DMS53 treated with DMSO at 0.1 percent for 48 hours (cell line): ENCODE measurements at regions not wholly inside any gene's neighbourhood (a gene's known extent, or its start where the extent isn't known, plus 50 kb on each side); places are given as distances from the start of the nearest gene placed in this dataset.

Source experiments
- DNase-seq: peaks from one replicate; lab custom pipeline; 2025; ENCODE audit not compliant: unreplicated experiment; lab: John Stamatoyannopoulos, UW

DNA sequence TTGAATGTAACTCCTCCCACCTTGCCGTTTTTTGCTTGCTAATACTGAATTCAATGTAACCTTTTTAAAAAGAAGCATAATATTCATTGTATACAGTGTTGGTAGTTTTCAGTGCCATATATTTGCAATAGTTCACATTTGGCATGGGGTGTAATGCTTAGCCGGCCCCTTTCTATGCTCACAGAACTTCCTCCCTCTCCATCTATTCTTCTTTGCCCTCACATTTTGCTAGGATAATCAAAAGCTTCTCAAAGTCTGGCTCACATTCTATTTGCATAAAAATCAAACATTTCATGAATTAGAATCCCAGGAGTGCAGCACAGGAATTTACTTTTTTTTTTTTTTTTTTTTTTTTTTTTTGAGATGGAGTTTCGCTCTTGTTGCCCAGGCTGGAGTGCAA is 226.3 kb upstream of the MPDZ start:
- DNase-seq: no peak

DNA sequence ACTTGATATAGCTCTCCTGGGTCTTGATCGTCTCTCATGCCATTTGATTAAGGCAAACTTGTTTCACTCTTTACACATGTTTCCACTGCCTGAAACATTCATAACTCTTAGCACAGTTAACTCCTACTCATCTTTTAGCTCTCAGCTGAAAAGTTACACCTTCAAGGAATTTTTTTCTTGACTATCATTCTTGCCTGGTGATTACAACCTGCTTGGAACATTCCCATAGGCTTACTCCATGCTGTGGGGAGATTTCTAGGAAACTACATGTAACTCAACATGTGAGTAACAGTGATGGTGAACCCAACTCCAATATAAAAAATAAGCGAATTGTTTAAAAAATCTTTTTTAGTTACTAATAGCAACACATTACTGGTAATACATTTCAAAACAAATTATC is 224.1 kb upstream of the MPDZ start:
- DNase-seq: no peak

GRCh38 chr9:13502484-13502883 is 223.0 kb upstream of the MPDZ start:
- DNase-seq: no peak

GRCh38 chr9:13501018-13501417 is 221.5 kb upstream of the MPDZ start:
- DNase-seq: no peak

GRCh38 chr9:13500034-13500433 is 220.5 kb upstream of the MPDZ start:
- no peak for DNase-seq

GRCh38 chr9:13493697-13494096 is 214.2 kb upstream of the MPDZ start:
- DNase-seq: no peak

- no peak for DNase-seq
These were observed 212.3 kb upstream of the MPDZ start for GRCh38 chr9:13491493-13492424.

DNA sequence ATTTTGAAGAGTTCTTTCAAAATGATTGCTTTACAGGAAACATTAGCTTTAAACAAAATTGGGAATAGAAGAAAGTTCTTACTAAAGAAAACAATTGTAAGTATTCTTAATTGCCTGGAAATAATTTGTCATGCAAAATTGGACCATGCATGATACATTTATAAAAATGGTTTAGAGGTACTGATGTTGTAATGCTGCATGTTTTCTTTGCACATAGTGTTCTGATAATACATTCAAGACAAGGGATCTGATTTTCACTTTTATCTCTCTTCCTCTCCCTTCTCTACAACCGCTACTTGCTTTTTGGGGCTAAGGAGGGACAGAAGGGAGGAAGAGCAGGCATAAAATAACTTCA is 211.6 kb upstream of the MPDZ start:
- no peak for DNase-seq

DNA sequence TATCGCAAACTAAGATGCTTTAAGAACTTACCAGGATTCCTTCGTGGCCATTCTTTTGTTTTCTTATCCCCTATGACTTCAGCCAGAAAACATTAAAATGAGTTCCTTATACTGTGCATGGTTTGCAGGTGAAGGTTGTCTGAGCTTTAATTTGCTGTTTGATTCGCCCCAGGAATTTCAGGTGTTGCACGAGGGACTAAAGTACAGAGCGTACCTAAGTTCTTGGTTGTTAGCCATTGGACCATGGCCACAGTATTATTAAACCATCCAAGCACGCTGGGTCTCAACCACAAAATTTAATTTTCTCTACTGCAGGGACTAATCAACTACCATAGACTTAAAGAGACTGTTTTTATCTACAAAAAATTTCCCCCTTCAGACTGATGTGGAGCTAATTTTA is 208.4 kb upstream of the MPDZ start:
- no peak for DNase-seq

DNA sequence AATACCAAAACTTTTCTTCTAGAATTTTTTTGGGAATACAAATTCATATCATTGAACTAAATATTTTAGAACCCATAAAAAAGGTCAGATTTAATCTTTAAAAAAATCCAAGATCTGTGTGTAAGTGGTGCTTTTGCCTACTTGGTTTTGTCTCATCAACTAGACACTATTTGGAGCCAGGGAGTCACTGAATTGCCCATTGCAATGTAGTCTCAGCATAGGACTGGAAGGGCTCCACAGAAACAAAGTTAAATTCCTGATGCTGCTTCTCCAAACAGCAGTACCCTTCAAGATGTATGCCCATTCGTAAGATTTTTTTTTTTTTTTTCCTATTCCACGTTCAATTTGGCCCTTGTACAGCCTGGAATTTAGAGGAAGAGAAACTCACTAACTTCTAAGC is 208.0 kb upstream of the MPDZ start:
- no peak for DNase-seq

- DNase-seq: no peak
These were observed 207.6 kb upstream of the MPDZ start for GRCh38 chr9:13487071-13487470.

DNA sequence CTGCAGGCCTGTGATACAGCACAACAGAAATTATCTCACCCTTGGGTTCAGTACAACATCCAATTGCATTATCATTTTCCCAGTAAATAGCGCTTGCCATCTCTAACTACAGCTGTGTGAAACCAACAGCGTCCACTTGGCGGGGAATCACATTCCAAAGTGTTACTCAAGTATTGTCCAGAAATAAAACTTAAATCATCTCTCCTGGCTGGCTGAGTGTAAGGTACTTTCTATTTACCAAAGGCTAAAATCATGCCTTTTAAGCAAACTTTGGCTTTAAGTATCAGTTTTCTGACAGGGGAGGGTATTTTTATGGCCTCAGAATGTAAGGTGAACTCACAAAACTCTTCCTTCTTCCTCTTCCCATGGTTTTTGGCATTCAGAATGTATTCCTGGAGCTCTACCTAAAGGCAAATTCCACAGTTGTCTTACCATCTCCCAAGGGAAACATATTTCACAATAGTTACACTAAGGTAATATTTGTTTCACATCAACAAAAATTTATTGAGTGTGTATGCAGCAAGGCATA is 205.6 kb upstream of the MPDZ start:
- DNase-seq: no peak

DNA sequence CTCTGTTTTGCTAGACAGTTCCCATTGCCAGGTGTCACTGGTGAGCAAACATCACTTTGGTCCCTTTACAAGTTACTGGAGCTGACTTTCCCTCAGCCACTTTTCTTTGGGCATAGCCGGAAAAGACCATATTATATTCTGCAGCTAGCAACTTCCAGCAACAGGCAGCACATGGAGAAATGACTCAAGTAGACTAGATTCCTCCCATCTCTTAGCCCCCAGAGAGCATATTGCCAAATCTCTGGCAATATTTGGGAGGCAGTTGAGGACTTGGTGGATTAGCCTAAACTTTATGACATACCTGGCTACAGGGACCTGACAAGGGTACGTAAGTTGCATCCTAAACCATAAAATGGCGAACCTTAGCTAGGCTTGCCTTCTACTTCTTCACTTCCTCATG is 204.7 kb upstream of the MPDZ start:
- DNase-seq: no peak

- DNase-seq: no peak
These were observed 201.8 kb upstream of the MPDZ start for GRCh38 chr9:13481274-13481673.

DNA sequence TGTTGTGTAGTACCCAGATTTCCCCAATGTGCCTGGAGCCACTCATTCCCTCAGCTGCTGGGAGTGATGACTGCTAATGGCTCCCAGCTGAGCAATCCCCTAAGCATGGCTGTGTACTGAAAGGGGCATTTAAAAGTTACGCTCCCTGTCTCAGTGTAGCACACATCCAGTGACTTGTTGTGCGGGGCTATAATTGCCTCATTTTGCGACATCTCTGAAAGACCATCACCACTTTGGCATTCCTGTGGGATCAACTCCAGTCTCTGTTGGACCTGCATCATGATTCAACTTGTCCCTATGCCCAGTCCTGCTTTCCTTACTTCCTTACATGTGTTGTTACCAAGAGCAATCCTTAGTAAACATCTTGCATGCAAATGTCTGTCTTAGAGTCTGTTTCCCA is 201.2 kb upstream of the MPDZ start:
- no peak for DNase-seq

DNA sequence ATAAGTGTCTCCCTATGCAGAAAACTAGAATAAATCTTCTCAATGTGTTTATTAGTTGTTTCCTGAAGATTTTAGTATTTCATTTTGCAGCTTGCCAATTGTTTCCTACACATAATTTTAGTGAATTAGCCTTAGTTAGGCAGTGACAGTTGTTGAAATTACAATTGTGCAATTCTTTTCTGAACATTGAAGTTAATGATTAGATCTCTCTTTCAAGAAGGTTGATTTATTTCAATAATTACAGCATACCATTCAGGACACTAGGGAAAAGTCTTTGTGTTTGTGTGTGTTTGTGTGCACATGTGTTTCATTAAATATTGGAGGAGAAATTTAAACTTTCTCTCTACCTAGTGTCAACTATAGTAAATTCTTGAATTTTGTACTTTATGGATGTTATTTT is 199.6 kb upstream of the MPDZ start:
- no peak for DNase-seq

- DNase-seq: no peak
These were observed 199.1 kb upstream of the MPDZ start for GRCh38 chr9:13478639-13479038.

GRCh38 chr9:13478160-13478559 is 198.7 kb upstream of the MPDZ start:
- no peak for DNase-seq

DNA sequence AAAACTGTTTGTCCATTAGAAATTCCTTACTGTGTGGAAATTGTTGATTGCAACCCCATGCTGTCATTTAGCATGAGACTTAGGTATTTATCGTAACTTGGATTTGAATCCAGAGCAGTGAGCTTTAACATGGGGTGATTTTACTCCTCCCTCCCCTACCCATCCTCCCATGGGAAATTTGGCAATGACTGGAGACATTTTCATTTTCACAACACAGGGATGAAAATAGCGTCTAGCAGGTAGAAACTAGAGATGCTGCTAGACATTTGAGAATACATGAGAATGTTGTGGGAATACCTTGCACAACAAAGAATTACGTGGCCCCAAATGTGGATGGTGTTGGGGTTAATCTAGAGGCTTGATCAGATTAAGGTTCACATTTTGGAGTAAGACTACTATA is 191.3 kb upstream of the MPDZ start:
- no peak for DNase-seq

DNA sequence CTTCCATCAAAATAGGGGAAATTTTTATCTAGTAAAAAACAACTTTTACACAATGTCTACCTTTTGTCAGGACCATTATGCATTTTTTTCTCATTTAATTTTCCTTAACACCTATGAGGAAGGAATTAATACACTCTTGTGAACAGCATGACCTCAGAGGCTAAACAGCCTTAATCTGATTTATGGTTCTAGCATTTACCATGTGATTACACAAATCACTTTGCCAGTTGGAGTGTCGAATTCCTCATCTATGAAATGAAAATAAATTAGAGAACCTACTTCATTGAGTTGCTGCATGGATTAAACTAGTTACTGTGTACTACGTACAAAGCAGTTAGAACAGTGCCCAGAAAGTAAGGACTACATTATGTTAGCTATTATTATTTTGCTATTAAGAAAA is 187.7 kb upstream of the MPDZ start:
- DNase-seq: no peak

DNA sequence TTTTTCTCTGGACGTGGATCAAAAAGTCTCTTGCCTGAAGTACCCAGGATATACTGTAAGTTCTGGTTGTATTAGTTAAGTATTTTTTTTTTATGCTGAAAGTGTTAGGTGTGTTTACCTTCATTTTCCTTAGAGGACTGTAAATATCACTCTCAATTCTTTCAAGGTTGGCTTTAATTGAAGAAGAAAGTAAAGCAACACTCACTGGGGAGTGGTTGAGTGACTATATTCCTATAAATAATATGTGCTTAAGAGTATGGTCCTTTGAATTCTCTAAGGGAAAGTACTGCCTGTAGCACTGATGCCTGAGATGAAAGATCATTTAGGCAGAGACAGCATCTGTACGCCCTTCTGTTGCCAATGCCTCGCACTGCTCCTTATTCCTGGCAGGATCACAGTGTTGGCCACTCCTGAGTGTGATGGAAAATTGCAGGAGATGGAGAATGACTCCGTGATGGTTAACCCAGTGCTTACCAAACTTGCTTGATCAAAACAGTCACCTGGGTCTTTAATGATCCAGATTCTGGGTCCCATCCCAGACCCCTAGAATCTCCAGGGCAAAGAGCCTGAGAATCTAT is 182.0 kb upstream of the MPDZ start:
- no peak for DNase-seq

DNA sequence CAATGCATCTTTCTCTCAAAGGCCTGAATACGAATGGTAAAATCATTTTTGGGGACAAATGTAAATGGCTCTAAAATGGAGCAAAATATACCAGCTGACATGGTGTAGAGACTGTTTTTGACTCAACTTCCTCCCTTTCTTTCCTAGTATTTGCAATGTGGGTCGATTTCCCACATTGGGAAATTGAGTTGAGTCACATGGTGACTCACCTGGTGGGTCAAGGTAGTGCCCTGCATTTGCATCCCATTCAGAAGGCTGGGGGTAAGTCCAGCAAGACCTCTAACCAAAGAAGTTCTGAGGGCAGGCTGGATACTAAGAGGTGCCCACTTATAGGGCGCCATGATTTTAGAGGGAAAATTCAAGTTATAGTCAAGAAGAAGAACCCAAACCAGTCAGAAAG is 179.6 kb upstream of the MPDZ start:
- DNase-seq: no peak

DNA sequence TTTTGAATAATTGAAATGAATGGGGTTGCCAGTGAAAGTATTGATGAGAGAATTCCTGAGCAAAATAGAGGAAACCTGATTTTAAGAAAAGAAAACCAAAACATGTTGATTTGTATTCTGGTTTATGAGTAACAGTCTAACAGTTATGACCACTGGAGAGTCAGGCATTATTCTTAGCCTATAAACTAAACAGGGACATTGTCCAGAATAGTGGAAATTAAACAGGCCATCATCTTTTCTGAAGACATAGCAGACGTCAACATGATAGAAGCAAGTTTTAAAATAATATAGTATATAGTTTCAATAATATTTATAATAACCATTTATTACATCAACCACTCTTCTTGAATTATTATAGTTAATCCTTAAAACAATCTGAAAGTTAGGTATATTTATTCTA is 178.3 kb upstream of the MPDZ start:
- no peak for DNase-seq
